ENCODE measurements at regions not wholly inside any gene's neighbourhood (a gene's known extent, or its start where the extent isn't known, plus 50 kb on each side); places are given as distances from the start of the nearest gene placed in this dataset.

GRCh38 chr5:30209755-30210154 lies 983.7 kb upstream of the CDH6 start:
- ChIA-PET CTCF (ENCODE audit: unreplicated experiment) (no interaction called here), POLR2A (no interaction called here)
- Histone ChIP-seq H4K20me1 (ENCODE audit: insufficient read depth, low read length) (no peaks in the 10 kb centered on the region), H3K4me3 (ENCODE audit: low read depth, low read length, poor library complexity, severe bottlenecking) (no peak overlapping the region), H3K9me3 (ENCODE audit: low read length) (no peaks in the 10 kb centered on the region), H3K36me3 (ENCODE audit: insufficient read depth, low read length) (no peaks in the 10 kb centered on the region), H3K4me2 (ENCODE audit: low read length) (no peak overlapping the region), H3K27ac (ENCODE audit: low read depth, low read length, poor library complexity, severe bottlenecking) (no peak overlapping the region), H3K9me2 (ENCODE audit: insufficient read depth, low read length) (no peaks in the 10 kb centered on the region), H3K79me2 (ENCODE audit: insufficient read depth, low read depth, low read length) (no peaks in the 10 kb centered on the region), H2AFZ (ENCODE audit: low read length) (no peak overlapping the region), H3K4me1 (ENCODE audit: insufficient read depth, low read length, poor library complexity, severe bottlenecking) (no peaks in the 10 kb centered on the region)
- BruUV-seq (replicated peaks), result no TSS peak
- no peak for DNase-seq (ENCODE audit: low spot score)
- no peak for TF ChIP-seq CTCF (conservative IDR thresholded peaks at IDR 0.05; ENCODE audit: low read length)
- TF ChIP-seq EZH2phosphoT487 (IDR thresholded peaks at IDR 0.05; ENCODE audit: borderline replicate concordance, low read depth, low read length), result no peak
- intact Hi-C loops (cut with micrococcal nuclease; ENCODE audit: unreplicated experiment), result no loop called here

GRCh38 chr5:30197662-30198061 lies 995.8 kb upstream of the CDH6 start:
- Histone ChIP-seq H3K9me3 (ENCODE audit: low read length) (no peaks in the 10 kb centered on the region), H2AFZ (ENCODE audit: low read length) (no peak overlapping the region), H4K20me1 (ENCODE audit: insufficient read depth, low read length) (no peaks in the 10 kb centered on the region), H3K4me3 (ENCODE audit: low read depth, low read length, poor library complexity, severe bottlenecking) (no peak overlapping the region), H3K27ac (ENCODE audit: low read depth, low read length, poor library complexity, severe bottlenecking) (no peak overlapping the region), H3K4me2 (ENCODE audit: low read length) (no peak overlapping the region), H3K4me1 (ENCODE audit: insufficient read depth, low read length, poor library complexity, severe bottlenecking) (no peaks in the 10 kb centered on the region), H3K36me3 (ENCODE audit: insufficient read depth, low read length) (no peaks in the 10 kb centered on the region), H3K79me2 (ENCODE audit: insufficient read depth, low read depth, low read length) (no peaks in the 10 kb centered on the region), H3K9me2 (ENCODE audit: insufficient read depth, low read length) (no peaks in the 10 kb centered on the region)
- intact Hi-C loops (cut with micrococcal nuclease; ENCODE audit: unreplicated experiment), result no loop called here
- TF ChIP-seq EZH2phosphoT487 (IDR thresholded peaks at IDR 0.05; ENCODE audit: borderline replicate concordance, low read depth, low read length) (no peak), CTCF (conservative IDR thresholded peaks at IDR 0.05; ENCODE audit: low read length) (no peak)
- ChIA-PET CTCF (ENCODE audit: unreplicated experiment) (no interaction called here), POLR2A (interaction anchor here (0.6 kb wide), 1 partner anchor 384 kb away, joined by 3 read pairs; no protein-coding TSS in a partner anchor)
- no peak for DNase-seq (ENCODE audit: low spot score)
- no TSS peak for BruUV-seq (replicated peaks)

GRCh38 chr5:30195036-30195435 lies 998.5 kb upstream of the CDH6 start:
- no peak overlapping the region for H2AFZ ChIP-seq (ENCODE audit: low read length)
- no TSS peak for BruUV-seq (replicated peaks)
- H3K79me2 ChIP-seq (ENCODE audit: insufficient read depth, low read depth, low read length), result no peaks in the 10 kb centered on the region
- ChIA-PET CTCF (ENCODE audit: unreplicated experiment) (no interaction called here), POLR2A (no interaction called here)
- no peaks in the 10 kb centered on the region for H4K20me1 ChIP-seq (ENCODE audit: insufficient read depth, low read length)
- no peaks in the 10 kb centered on the region for H3K4me1 ChIP-seq (ENCODE audit: insufficient read depth, low read length, poor library complexity, severe bottlenecking)
- DNase-seq (ENCODE audit: low spot score), result no peak
- no peak overlapping the region for H3K27ac ChIP-seq (ENCODE audit: low read depth, low read length, poor library complexity, severe bottlenecking)
- intact Hi-C loops (cut with micrococcal nuclease; ENCODE audit: unreplicated experiment), result no loop called here
- no peak overlapping the region for H3K4me2 ChIP-seq (ENCODE audit: low read length)
- TF ChIP-seq CTCF (conservative IDR thresholded peaks at IDR 0.05; ENCODE audit: low read length) (no peak), EZH2phosphoT487 (IDR thresholded peaks at IDR 0.05; ENCODE audit: borderline replicate concordance, low read depth, low read length) (no peak)
- H3K36me3 ChIP-seq (ENCODE audit: insufficient read depth, low read length), result no peaks in the 10 kb centered on the region
- H3K9me3 ChIP-seq (ENCODE audit: low read length), result no peaks in the 10 kb centered on the region
- no peak overlapping the region for H3K4me3 ChIP-seq (ENCODE audit: low read depth, low read length, poor library complexity, severe bottlenecking)
- no peaks in the 10 kb centered on the region for H3K9me2 ChIP-seq (ENCODE audit: insufficient read depth, low read length)

Measured in OCI-LY7 (cell line).